ENCODE measurements at regions not wholly inside any gene's neighbourhood (a gene's known extent, or its start where the extent isn't known, plus 50 kb on each side); places are given as distances from the start of the nearest gene placed in this dataset.
"Not testable (repeated sequence)": the region's sequence is repeated elsewhere in the genome, so short reads cannot be mapped to it uniquely, and the experiment has no call there.

GRCh38 chr14:83624541-83624940 lies 1905.4 kb upstream of the FLRT2 start:
- no peak for DNase-seq

- no peak for DNase-seq
Observed at GRCh38 chr14:83632375-83632774, 1897.6 kb upstream of the FLRT2 start.

GRCh38 chr14:83638748-83639504 lies 1891.0 kb upstream of the FLRT2 start:
- DNase-seq, result no peak

GRCh38 chr14:83639505-83639875 lies 1890.5 kb upstream of the FLRT2 start:
- DNase-seq, result not testable (repeated sequence)

- DNase-seq, result no peak
Observed at GRCh38 chr14:83646228-83646627, 1883.7 kb upstream of the FLRT2 start.

GRCh38 chr14:83660597-83660996 lies 1869.3 kb upstream of the FLRT2 start:
- DNase-seq, result no peak

GRCh38 chr14:83664389-83664788 lies 1865.6 kb upstream of the FLRT2 start:
- no peak for DNase-seq

- no peak for DNase-seq
Observed at GRCh38 chr14:83689265-83689664, 1840.7 kb upstream of the FLRT2 start.

GRCh38 chr14:83697099-83697498 lies 1832.8 kb upstream of the FLRT2 start:
- no peak for DNase-seq

GRCh38 chr14:83702619-83703018 lies 1827.3 kb upstream of the FLRT2 start:
- DNase-seq, result no peak

- peak; percentile 29 for DNase-seq
Observed at GRCh38 chr14:83706231-83706954, 1823.6 kb upstream of the FLRT2 start.

- no peak for DNase-seq
Observed at GRCh38 chr14:83707056-83707455, 1822.9 kb upstream of the FLRT2 start.

GRCh38 chr14:83709116-83709515 lies 1820.8 kb upstream of the FLRT2 start:
- DNase-seq, result no peak

- no peak for DNase-seq
Observed at GRCh38 chr14:83711046-83711445, 1818.9 kb upstream of the FLRT2 start.

- no peak for DNase-seq
Observed at GRCh38 chr14:83712418-83713129, 1817.4 kb upstream of the FLRT2 start.

- DNase-seq, result no peak
Observed at GRCh38 chr14:83713732-83714131, 1816.2 kb upstream of the FLRT2 start.

- DNase-seq, result no peak
Observed at GRCh38 chr14:83714151-83714550, 1815.8 kb upstream of the FLRT2 start.

- not testable (repeated sequence) for DNase-seq
Observed at GRCh38 chr14:83719435-83719834, 1810.5 kb upstream of the FLRT2 start.

GRCh38 chr14:83733670-83734069 lies 1796.3 kb upstream of the FLRT2 start:
- no peak for DNase-seq

- no peak for DNase-seq
Observed at GRCh38 chr14:83734431-83734830, 1795.5 kb upstream of the FLRT2 start.

- no peak for DNase-seq
Observed at GRCh38 chr14:83741269-83741668, 1788.7 kb upstream of the FLRT2 start.

- no peak for DNase-seq
Observed at GRCh38 chr14:83744224-83744623, 1785.7 kb upstream of the FLRT2 start.

GRCh38 chr14:83744891-83745290 lies 1785.1 kb upstream of the FLRT2 start:
- no peak for DNase-seq

GRCh38 chr14:83746336-83746735 lies 1783.6 kb upstream of the FLRT2 start:
- no peak for DNase-seq

Measured in fibroblast of skin of back (primary cell).